Breast epithelium (tissue), 4 donors: ENCODE measurements at regions not wholly inside any gene's neighbourhood (a gene's known extent, or its start where the extent isn't known, plus 50 kb on each side); places are given as distances from the start of the nearest gene placed in this dataset.

ENCODE experiments used
- DNase-seq, 2 donors: peaks; one replicate each; pipeline ENCODE4 v3.0.0-alpha.2; 2019; ENCODE audit warnings: low spot score in 2 of 2
- H3K27ac ChIP-seq, 2 donors: fragments of 200-600 bp; sonication (generic) in 1 of 2; one replicate each; pipeline ENCODE4 v1.5.1; 2016 to 2019; ENCODE audit warnings: mild to moderate bottlenecking in 1 of 2
- H3K27me3 ChIP-seq, 2 donors: fragments of 200-600 bp; sonication (generic) in 1 of 2; one replicate each; pipeline versions ENCODE4 v1.5.1 to v1.6.0; 2017 to 2019; ENCODE audit warnings: control low read depth in 1 of 2, mild to moderate bottlenecking in 1 of 2
- H3K36me3 ChIP-seq: fragments of 200-600 bp; one replicate; pipeline ENCODE4 v1.5.1; 2019
- H3K4me1 ChIP-seq, 2 donors: fragments of 200-600 bp; sonication (generic); one replicate each; pipeline ENCODE4 v1.5.1; 2016 to 2019; ENCODE audit warnings: control low read depth in 1 of 2
- H3K4me3 ChIP-seq, 3 donors: fragments of 200-600 bp; sonication (generic); 1 replicate in 2 of 3; 2 replicates in 1 of 3; pipeline ENCODE4 v1.5.1; 2016 to 2019; ENCODE audit warnings: mild to moderate bottlenecking in 3 of 3, moderate library complexity in 2 of 3
- H3K9me3 ChIP-seq, 2 donors: fragments of 200-600 bp; sonication (generic) in 1 of 2; one replicate each; pipeline ENCODE4 v1.5.1; 2016 to 2019; ENCODE audit warnings: control low read depth in 1 of 2
- POLR2A ChIP-seq: fragments of 450-650 bp; IDR thresholded peaks from one replicate; pipeline ENCODE4 v1.6.1; 2016; ENCODE audit warnings: antibody characterized with exemption, mild to moderate bottlenecking, moderate library complexity
- POLR2AphosphoS5 ChIP-seq, 3 donors: sonication (generic); formaldehyde crosslinking; IDR thresholded peaks; one replicate each; pipeline ENCODE4 v1.6.1; 2017; ENCODE audit warnings: antibody characterized with exemption in 3 of 3
- intact Hi-C: fragments of 100-400 bp; cut with DNase I; formaldehyde crosslinking; loops from one replicate; pipeline ENCODE4 v1.15.1; 2023; ENCODE audit warnings: low total_unique reads
- TF ChIP-seq, protein P1 (sequence below), 3 donors: fragments of 450-650 bp; IDR thresholded peaks; one replicate each; pipeline ENCODE4 v1.5.1; 2016 to 2017; ENCODE audit warnings: antibody characterized with exemption in 3 of 3, mild to moderate bottlenecking in 3 of 3, moderate library complexity in 3 of 3

DNA sequence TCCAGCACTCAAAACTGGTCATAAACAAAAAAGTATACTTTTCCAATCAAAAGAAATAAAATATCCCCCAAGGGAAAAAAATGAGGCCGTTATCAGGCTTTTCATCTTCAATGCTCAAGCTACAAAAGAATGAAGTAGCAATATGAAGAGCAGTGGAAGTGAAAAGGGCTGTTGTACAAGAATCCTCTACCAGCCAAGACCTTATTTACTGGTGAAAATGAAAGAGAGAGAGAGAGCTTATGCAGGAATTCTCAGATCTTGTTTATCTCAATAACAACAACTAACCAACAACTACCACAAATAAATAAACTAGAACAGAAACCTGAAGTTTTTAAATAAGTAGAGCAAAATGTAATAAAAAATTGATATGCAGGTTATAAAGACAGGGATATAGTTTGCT is 400.6 kb downstream of the HDGFL1 start:
- no peaks in the 10 kb centered on the region for H3K36me3 ChIP-seq
- H3K9me3 ChIP-seq, result no peaks in the 10 kb centered on the region
- no peak for DNase-seq
- H3K4me1 ChIP-seq, result no peaks in the 10 kb centered on the region
- H3K27ac ChIP-seq, result no peak overlapping the region
- intact Hi-C loops, result no loop called here
- TF ChIP-seq POLR2A (no peak), POLR2AphosphoS5 (IDR thresholded peaks at IDR 0.05) (no peak)
- TF ChIP-seq, protein P1, sequence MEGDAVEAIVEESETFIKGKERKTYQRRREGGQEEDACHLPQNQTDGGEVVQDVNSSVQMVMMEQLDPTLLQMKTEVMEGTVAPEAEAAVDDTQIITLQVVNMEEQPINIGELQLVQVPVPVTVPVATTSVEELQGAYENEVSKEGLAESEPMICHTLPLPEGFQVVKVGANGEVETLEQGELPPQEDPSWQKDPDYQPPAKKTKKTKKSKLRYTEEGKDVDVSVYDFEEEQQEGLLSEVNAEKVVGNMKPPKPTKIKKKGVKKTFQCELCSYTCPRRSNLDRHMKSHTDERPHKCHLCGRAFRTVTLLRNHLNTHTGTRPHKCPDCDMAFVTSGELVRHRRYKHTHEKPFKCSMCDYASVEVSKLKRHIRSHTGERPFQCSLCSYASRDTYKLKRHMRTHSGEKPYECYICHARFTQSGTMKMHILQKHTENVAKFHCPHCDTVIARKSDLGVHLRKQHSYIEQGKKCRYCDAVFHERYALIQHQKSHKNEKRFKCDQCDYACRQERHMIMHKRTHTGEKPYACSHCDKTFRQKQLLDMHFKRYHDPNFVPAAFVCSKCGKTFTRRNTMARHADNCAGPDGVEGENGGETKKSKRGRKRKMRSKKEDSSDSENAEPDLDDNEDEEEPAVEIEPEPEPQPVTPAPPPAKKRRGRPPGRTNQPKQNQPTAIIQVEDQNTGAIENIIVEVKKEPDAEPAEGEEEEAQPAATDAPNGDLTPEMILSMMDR (IDR thresholded peaks at IDR 0.05), result no peak
- no peaks in the 10 kb centered on the region for H3K27me3 ChIP-seq
- H3K4me3 ChIP-seq, result no peak overlapping the region

DNA sequence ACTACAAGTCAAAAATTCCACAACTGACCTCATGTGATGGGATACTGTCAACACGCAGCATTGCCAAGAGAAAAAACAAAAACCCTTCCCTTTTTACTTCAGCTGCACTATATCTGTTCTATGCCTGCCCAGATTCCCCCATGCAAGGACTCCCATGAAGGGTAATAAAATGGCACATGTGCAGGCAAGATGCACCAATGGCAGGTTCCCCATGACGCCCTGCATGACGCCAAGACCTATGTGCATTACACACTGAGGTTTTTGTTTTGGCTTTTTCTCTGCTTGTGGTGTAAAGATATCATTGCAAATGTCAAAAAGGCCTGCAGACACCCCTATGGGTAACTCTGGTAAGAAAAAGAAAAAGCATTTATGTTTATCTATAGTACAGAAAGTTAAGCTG is 403.4 kb downstream of the HDGFL1 start:
- no peaks in the 10 kb centered on the region for H3K9me3 ChIP-seq
- TF ChIP-seq POLR2AphosphoS5 (IDR thresholded peaks at IDR 0.05) (no peak), POLR2A (no peak)
- TF ChIP-seq, protein P1 (IDR thresholded peaks at IDR 0.05), result no peak
- no peak overlapping the region for H3K27ac ChIP-seq
- no peaks in the 10 kb centered on the region for H3K27me3 ChIP-seq
- H3K4me3 ChIP-seq, result no peak overlapping the region
- no peaks in the 10 kb centered on the region for H3K4me1 ChIP-seq
- intact Hi-C loops, result no loop called here
- no peaks in the 10 kb centered on the region for H3K36me3 ChIP-seq
- DNase-seq, result no peak

DNA sequence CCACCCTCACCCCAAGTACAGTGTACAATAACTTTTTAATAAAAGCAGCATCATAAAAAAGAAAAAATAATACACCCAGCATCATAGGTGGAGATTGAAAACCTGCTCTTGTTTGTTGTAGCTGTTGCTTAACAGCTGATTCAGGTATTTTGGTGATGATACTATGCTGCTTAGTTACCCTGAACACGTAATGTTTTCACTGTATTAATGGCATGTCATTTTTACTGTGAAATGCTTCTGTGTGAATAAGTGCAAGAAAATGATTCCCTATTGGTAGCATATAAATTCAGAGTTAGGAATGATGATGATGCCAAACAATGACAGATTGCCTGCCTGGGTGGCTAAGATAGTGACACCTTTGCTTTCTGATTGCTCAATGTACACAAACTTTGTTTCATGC is 405.7 kb downstream of the HDGFL1 start:
- Histone ChIP-seq H3K36me3 (no peaks in the 10 kb centered on the region), H3K27me3 (no peaks in the 10 kb centered on the region), H3K4me1 (no peaks in the 10 kb centered on the region), H3K27ac (no peak overlapping the region), H3K4me3 (no peak overlapping the region), H3K9me3 (no peaks in the 10 kb centered on the region)
- no peak for DNase-seq
- intact Hi-C loops, result no loop called here
- TF ChIP-seq, protein P1 (IDR thresholded peaks at IDR 0.05), result no peak
- TF ChIP-seq POLR2A (no peak), POLR2AphosphoS5 (IDR thresholded peaks at IDR 0.05) (no peak)

DNA sequence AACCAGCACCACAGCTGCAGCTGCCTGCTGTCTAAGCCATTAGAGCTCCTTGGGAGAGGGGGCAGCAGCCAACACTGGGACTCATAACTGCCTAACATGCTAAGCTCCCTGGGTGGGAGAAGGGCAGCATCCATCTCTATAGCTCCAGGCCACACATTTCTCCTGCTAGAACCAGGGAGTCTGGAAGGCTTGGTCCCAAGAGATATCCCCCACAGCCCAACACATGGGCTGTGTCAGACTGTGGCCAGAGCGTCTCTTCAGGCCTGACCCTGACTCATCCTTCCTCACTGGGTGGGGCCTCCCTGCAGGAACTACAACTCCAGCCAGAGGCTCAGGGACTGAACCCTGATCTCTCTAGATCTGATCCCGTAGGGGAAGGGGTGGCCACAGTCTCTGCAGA is 411.1 kb downstream of the HDGFL1 start:
- intact Hi-C loops, result no loop called here
- H3K9me3 ChIP-seq, result no peaks in the 10 kb centered on the region
- no peaks in the 10 kb centered on the region for H3K4me1 ChIP-seq
- H3K36me3 ChIP-seq, result no peaks in the 10 kb centered on the region
- no peak overlapping the region for H3K27ac ChIP-seq
- H3K27me3 ChIP-seq, result no peaks in the 10 kb centered on the region
- TF ChIP-seq POLR2AphosphoS5 (IDR thresholded peaks at IDR 0.05) (no peak), POLR2A (no peak)
- TF ChIP-seq, protein P1 (IDR thresholded peaks at IDR 0.05), result no peak
- no peak overlapping the region for H3K4me3 ChIP-seq
- no peak for DNase-seq

DNA sequence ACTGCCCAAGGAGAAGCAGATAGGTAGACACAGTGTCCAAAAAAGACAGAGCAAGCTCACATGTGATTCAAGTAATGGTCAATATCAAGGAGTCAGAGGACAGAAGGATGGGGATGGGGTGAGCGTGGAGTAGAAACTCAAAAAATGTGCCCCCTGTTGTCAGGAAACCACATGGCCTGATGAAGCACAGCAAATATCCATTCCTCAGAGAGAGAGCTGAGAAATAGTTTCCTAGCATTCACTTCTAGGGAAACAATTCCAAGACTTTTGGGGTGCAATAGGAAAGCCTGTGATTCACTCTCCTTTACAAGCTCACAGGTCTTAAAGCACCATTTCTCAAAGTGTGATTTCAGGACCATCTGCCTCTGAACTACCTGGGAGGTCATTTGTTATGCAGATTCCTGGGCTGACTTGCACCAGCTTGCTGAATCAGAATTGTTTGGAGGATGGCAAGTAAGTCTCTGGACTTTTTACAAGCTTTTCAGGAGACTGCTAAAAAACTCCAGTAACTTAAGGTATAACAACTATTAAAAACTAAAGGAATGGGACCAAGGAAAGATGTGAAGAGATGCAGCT is 432.8 kb downstream of the HDGFL1 start:
- no peaks in the 10 kb centered on the region for H3K4me1 ChIP-seq
- TF ChIP-seq POLR2A, result no peak
- TF ChIP-seq, protein P1 (IDR thresholded peaks at IDR 0.05), result no peak
- no peaks in the 10 kb centered on the region for H3K27me3 ChIP-seq
- H3K36me3 ChIP-seq, result no peaks in the 10 kb centered on the region
- no peak overlapping the region for H3K4me3 ChIP-seq
- no peak overlapping the region for H3K27ac ChIP-seq
- DNase-seq, result no peak
- intact Hi-C loops, result no loop called here
- no peaks in the 10 kb centered on the region for H3K9me3 ChIP-seq
